ENCODE measurements at regions not wholly inside any gene's neighbourhood (a gene's known extent, or its start where the extent isn't known, plus 50 kb on each side); places are given as distances from the start of the nearest gene placed in this dataset.

DNA sequence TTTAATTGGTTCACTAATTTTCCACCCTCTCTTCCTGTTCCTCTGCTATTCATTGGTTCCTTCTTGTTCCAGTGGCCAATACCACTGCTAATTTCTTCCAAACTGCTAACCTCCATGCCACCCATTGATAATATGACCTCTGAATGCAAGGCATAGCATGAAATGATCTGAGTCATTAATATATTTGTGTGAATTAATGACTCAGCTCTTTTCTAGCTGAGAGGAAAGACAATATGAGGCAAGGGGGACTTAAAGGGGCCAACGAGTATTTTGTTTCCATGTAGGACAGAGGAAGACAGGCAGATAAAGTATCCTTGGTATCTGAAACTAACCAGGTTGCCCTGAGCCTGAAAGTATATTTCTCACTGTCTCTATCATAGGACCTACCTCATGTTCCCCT, 154.3 kb upstream of the BRINP1 start:
- no peak for TF ChIP-seq CTCF (IDR thresholded peaks at IDR 0.05; ENCODE audit: insufficient read depth, missing control alignments)
- DNase-seq (ENCODE audit: insufficient read length, low spot score): no peak
- no peak for FAIRE-seq

DNA sequence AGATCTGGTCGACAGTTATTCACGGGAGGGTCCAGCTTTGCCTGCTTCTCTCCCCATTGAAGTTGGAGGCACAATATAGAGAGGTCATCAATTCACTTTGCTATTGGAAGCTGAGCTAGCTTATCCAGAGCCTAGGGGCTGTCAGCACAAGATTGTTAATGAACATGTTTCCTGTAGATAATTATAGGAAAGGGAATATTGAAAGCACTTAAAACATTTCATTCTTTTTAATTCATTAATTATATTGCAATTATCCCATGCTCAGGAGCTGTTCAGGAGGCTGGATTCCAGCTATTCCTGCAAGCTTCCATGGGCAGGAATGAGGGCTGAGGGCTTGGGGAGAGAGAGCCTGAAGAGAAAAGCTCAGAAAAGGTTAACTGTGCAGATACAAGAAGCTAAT, 153.1 kb upstream of the BRINP1 start:
- TF ChIP-seq CTCF (IDR thresholded peaks at IDR 0.05; ENCODE audit: insufficient read depth, missing control alignments): no peak
- no peak for DNase-seq (ENCODE audit: insufficient read length, low spot score)
- FAIRE-seq: no peak

- TF ChIP-seq CTCF (IDR thresholded peaks at IDR 0.05; ENCODE audit: insufficient read depth, missing control alignments): no peak
- no peak for DNase-seq (ENCODE audit: insufficient read length, low spot score)
- no peak for FAIRE-seq
Observed at GRCh38 chr9:119509291-119509905, 140.2 kb upstream of the BRINP1 start.

GRCh38 chr9:119501374-119501773, 132.1 kb upstream of the BRINP1 start:
- FAIRE-seq (no peak), DNase-seq (ENCODE audit: insufficient read length, low spot score) (no peak)
- no peak for TF ChIP-seq CTCF (IDR thresholded peaks at IDR 0.05; ENCODE audit: insufficient read depth, missing control alignments)

DNA sequence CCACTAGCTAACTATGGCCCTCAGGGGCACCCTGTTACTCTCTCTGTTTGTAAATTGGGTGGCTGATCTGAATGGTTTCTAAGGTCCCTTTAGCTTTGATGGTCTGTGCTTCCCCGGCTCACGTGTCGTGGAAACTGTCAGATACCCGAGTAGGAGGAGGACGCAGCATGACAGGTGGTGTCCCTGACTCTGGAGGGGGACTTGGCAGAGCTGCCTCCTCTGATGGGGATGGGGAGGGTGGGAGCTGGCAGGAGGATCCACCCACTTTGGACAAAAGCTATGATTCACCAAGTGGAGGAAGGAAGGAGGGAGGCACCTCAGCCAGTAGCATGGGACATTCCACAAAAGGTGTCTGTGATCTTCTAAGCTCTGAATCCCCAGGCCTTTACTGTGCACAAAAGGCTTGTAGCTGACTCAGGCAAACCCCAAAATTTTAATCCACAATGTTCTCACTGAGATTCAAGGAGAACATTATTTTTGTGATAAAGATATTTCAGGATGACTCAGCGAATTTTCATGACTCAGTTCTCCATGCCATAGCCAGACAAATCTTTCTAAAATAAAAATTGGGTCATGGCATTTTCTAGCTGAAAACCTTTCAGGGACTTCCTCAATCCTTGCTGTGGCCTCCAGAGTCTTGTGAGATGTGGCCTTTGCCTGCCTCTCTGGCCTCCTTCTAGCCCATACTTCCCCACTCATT, 131.0 kb upstream of the BRINP1 start:
- DNase-seq (ENCODE audit: insufficient read length, low spot score) (no peak), FAIRE-seq (no peak)
- no peak for TF ChIP-seq CTCF (IDR thresholded peaks at IDR 0.05; ENCODE audit: insufficient read depth, missing control alignments)

DNA sequence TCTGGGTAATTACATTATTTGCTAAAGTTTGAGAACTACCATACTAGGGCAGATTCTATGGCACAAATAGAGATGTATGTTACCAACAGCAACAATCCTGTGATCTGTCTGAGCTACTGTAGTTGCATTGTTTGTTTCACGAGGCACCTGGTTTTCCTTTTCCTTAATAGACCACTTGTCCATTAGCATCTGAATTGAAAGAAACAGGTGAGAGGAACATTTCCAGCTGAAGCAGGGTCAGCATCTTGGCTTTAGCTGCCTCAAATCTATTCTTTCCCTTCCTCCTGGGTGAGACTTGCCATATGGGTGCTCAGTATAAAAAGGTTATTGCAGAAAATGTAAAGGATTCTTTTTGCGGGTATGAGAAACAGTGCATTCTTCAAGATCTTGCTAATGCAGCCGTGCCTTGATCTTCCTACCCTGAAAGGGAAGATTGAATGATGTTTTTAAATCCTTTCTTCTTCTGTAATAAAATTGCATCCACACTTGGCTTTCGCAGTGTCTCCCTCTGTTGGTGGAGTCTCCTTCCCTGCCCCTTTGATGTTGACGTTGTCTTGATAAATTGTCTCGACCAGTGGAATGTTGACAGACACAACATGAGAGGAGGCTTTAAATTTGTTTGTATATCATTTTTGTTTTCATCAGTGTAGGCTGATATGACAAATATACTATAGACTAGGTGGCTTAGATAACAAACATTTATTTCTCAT, 118.0 kb upstream of the BRINP1 start:
- DNase-seq (ENCODE audit: insufficient read length, low spot score): no peak

More for the DNA sequence above, 118.0 kb upstream of the BRINP1 start:
- no peak for FAIRE-seq
- peak; percentile 18 for TF ChIP-seq CTCF (IDR thresholded peaks at IDR 0.05; ENCODE audit: insufficient read depth, missing control alignments)

Measured in D721Med (cell line).